GM13977 (cell line): ENCODE measurements at regions not wholly inside any gene's neighbourhood (a gene's known extent, or its start where the extent isn't known, plus 50 kb on each side); places are given as distances from the start of the nearest gene placed in this dataset.

ENCODE experiments used
- DNase-seq: peaks from one replicate; pipeline ENCODE4 v3.0.0; 2012; ENCODE audit warnings: low spot score
- CTCF ChIP-seq: IDR thresholded peaks from 2 replicates; pipeline ENCODE4 v1.5.1; 2012; ENCODE audit warnings: mild to moderate bottlenecking, control low read depth; ENCODE audit not compliant: insufficient read depth; ENCODE audit errors: extremely low read depth, missing control alignments
- in situ Hi-C: fragments of 300-500 bp; cut with MboI; formaldehyde crosslinking; loops from one replicate; pipeline ENCODE4 v1.12.0; 2022; ENCODE audit warnings: low sequenced_read_pairs, low pct_unique_long_range_greater_than_20kb, mixed read lengths, inconsistent platforms; ENCODE audit not compliant: unreplicated experiment

GRCh38 chr5:90338712-90339372, 70.7 kb downstream of the CETN3 start:
- TF ChIP-seq CTCF: no peak
- DNase-seq: peak; percentile 20

GRCh38 chr5:90337449-90338052, 72.0 kb downstream of the CETN3 start:
- no peak for DNase-seq
- in situ Hi-C loops: no loop called here
- no peak for TF ChIP-seq CTCF

More at GRCh38 chr5:90338712-90339372, 70.7 kb downstream of the CETN3 start:
- in situ Hi-C loops: no loop called here

- in situ Hi-C loops: no loop called here
Observed at GRCh38 chr5:90336752-90337151, 72.8 kb downstream of the CETN3 start.

GRCh38 chr5:90334741-90335140, 74.8 kb downstream of the CETN3 start:
- TF ChIP-seq CTCF: no peak
- no peak for DNase-seq
- in situ Hi-C loops: no loop called here

More at GRCh38 chr5:90336752-90337151, 72.8 kb downstream of the CETN3 start:
- no peak for DNase-seq
- no peak for TF ChIP-seq CTCF

GRCh38 chr5:90329911-90330310, 79.6 kb downstream of the CETN3 start:
- in situ Hi-C loops: no loop called here
- TF ChIP-seq CTCF: no peak
- no peak for DNase-seq

- TF ChIP-seq CTCF: no peak
- no peak for DNase-seq
- in situ Hi-C loops: no loop called here
Observed at GRCh38 chr5:90326995-90327394, 82.6 kb downstream of the CETN3 start.
